Activated CD4-positive, alpha-beta memory T cell treated with anti-CD3 and anti-CD28 coated beads, Interleukin-2, amount 10 ng/mL, durations not matched to agents 7 days and 5 days (primary cell): ENCODE measurements at regions not wholly inside any gene's neighbourhood (a gene's known extent, or its start where the extent isn't known, plus 50 kb on each side); places are given as distances from the start of the nearest gene placed in this dataset.

ENCODE experiments used
- CTCF ChIA-PET: fragments of 350-600 bp; sonication (Branson Sonifier 250); formaldehyde crosslinking; loops from one replicate; lab custom pipeline; 2021; ENCODE audit warnings: antibody characterized with exemption, inconsistent platforms; lab: Charles Lee
- POLR2A ChIA-PET: fragments of 350-600 bp; sonication (Branson Sonifier 250); formaldehyde crosslinking; loops from one replicate; lab custom pipeline; 2021; ENCODE audit warnings: antibody characterized with exemption; lab: Charles Lee
- DNase-seq: peaks from one replicate; pipeline ENCODE4 v3.0.0-alpha.2; 2020
- H3K27ac Mint-ChIP-seq: one replicate; pipeline ENCODE4 v1.8.0; 2021; ENCODE audit warnings: mild to moderate bottlenecking, mixed read lengths
- H3K27me3 Mint-ChIP-seq: one replicate; pipeline ENCODE4 v1.8.0; 2021; ENCODE audit warnings: mixed read lengths
- H3K36me3 Mint-ChIP-seq: one replicate; pipeline ENCODE4 v1.8.0; 2021; ENCODE audit warnings: low read depth, mixed read lengths
- H3K4me1 Mint-ChIP-seq: one replicate; pipeline ENCODE4 v1.8.0; 2021; ENCODE audit warnings: mixed read lengths
- H3K4me3 Mint-ChIP-seq: one replicate; pipeline ENCODE4 v1.8.0; 2021; ENCODE audit warnings: mild to moderate bottlenecking, mixed read lengths
- H3K9me3 Mint-ChIP-seq: one replicate; pipeline ENCODE4 v1.8.0; 2021; ENCODE audit warnings: mixed read lengths

- Mint-ChIP-seq H3K27me3 (no peaks in the 10 kb centered on the region), H3K36me3 (no peaks in the 10 kb centered on the region), H3K9me3 (no peaks in the 10 kb centered on the region), H3K4me1 (peaks cover 9% of the 10 kb centered on the region), H3K4me3 (no peak overlapping the region), H3K27ac (no peak overlapping the region)
- CTCF ChIA-PET = no interaction called here
- POLR2A ChIA-PET = no interaction called here
- DNase-seq = no peak
Observed at GRCh38 chrX:38878641-38879340, 77.5 kb downstream of the MID1IP1 start.

DNA sequence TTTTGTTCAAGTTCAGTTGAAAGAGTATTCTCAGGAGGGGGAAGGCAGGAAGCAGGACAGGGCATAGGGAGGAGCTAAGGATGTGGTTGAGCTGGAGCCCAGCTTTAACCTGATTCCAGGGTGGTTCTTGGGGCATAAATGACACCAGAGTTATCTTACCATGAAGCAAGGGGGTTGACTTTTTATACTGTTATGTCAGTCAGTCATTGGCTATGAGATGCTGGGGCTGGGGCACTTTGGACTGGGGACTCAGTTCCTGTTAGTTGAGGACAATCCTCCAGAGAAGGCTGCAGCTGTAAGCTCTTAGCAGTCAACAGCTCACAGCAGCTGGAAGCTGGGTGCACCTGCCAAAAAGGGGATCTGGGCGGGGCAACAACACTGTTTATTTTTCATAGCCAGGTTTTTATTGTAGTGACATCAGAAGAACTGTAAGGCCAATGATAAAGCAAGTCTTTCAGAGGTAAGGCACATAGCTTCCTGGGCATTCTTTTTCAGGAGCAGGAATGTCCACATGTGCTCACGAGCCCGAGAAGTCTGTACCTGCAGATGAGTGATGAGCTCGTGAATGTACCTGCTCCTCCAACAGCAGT is 78.5 kb downstream of the MID1IP1 start:
- no peaks in the 10 kb centered on the region for H3K36me3 Mint-ChIP-seq
- no peak overlapping the region for H3K4me3 Mint-ChIP-seq
- CTCF ChIA-PET = no interaction called here

GRCh38 chrX:38880296-38880854 is 79.1 kb downstream of the MID1IP1 start:
- no peak for DNase-seq
- Mint-ChIP-seq H3K4me3 (no peak overlapping the region), H3K27me3 (no peaks in the 10 kb centered on the region), H3K27ac (no peak overlapping the region), H3K9me3 (no peaks in the 10 kb centered on the region), H3K4me1 (peaks cover 9% of the 10 kb centered on the region), H3K36me3 (no peaks in the 10 kb centered on the region)
- POLR2A ChIA-PET = no interaction called here
- CTCF ChIA-PET = no interaction called here

More for the DNA sequence above, 78.5 kb downstream of the MID1IP1 start:
- Mint-ChIP-seq H3K4me1 (peaks cover 9% of the 10 kb centered on the region), H3K27ac (no peak overlapping the region), H3K27me3 (no peaks in the 10 kb centered on the region), H3K9me3 (no peaks in the 10 kb centered on the region)
- POLR2A ChIA-PET = no interaction called here
- no peak for DNase-seq

DNA sequence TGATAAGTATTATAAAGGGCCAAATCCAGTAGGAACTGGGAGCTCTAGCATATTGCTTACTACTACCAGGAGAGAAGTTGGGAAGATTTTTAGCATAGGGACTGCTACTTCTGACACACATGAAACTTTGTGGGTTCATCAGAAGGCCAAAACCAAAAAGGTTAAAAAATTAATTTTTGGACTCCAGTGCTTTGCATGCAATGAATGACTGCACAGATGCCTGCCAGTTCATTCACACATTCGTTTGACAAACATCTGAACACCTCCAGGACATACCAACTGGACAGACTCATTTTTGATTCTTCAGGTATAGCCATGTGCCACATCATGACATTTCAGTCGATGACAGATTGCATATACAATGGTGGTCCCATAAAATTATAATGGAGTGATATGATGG is 79.8 kb downstream of the MID1IP1 start:
- Mint-ChIP-seq H3K9me3 (no peaks in the 10 kb centered on the region), H3K27me3 (no peaks in the 10 kb centered on the region), H3K36me3 (no peaks in the 10 kb centered on the region), H3K27ac (no peak overlapping the region), H3K4me3 (no peak overlapping the region), H3K4me1 (peaks cover 9% of the 10 kb centered on the region)
- no peak for DNase-seq
- CTCF ChIA-PET = no interaction called here
- POLR2A ChIA-PET = no interaction called here

- Mint-ChIP-seq H3K4me1 (peaks cover 9% of the 10 kb centered on the region), H3K27ac (no peak overlapping the region), H3K27me3 (no peaks in the 10 kb centered on the region), H3K9me3 (no peaks in the 10 kb centered on the region), H3K36me3 (no peaks in the 10 kb centered on the region), H3K4me3 (no peak overlapping the region)
- ChIA-PET POLR2A (no interaction called here), CTCF (no interaction called here)
- no peak for DNase-seq
Observed at GRCh38 chrX:38881727-38882126, 80.5 kb downstream of the MID1IP1 start.

GRCh38 chrX:38882894-38883626 is 81.8 kb downstream of the MID1IP1 start:
- no peaks in the 10 kb centered on the region for H3K27me3 Mint-ChIP-seq
- no peak overlapping the region for H3K27ac Mint-ChIP-seq
- CTCF ChIA-PET = no interaction called here
- peaks cover 9% of the 10 kb centered on the region for H3K4me1 Mint-ChIP-seq
- no peaks in the 10 kb centered on the region for H3K9me3 Mint-ChIP-seq
- DNase-seq = no peak
- POLR2A ChIA-PET = no interaction called here
- no peak overlapping the region for H3K4me3 Mint-ChIP-seq
- H3K36me3 Mint-ChIP-seq = no peaks in the 10 kb centered on the region

GRCh38 chrX:38886112-38886511 is 84.9 kb downstream of the MID1IP1 start:
- no peak overlapping the region for H3K4me3 Mint-ChIP-seq
- no peak for DNase-seq
- ChIA-PET POLR2A (no interaction called here), CTCF (no interaction called here)
- no peak overlapping the region for H3K27ac Mint-ChIP-seq
- H3K27me3 Mint-ChIP-seq = no peaks in the 10 kb centered on the region
- H3K36me3 Mint-ChIP-seq = no peaks in the 10 kb centered on the region
- H3K4me1 Mint-ChIP-seq = no peaks in the 10 kb centered on the region
- H3K9me3 Mint-ChIP-seq = no peaks in the 10 kb centered on the region

GRCh38 chrX:38887222-38887621 is 86.0 kb downstream of the MID1IP1 start:
- no peak overlapping the region for H3K27ac Mint-ChIP-seq
- CTCF ChIA-PET = no interaction called here
- POLR2A ChIA-PET = no interaction called here

GRCh38 chrX:38890326-38890725 is 89.1 kb downstream of the MID1IP1 start:
- no peak for DNase-seq
- ChIA-PET CTCF (no interaction called here), POLR2A (no interaction called here)
- H3K9me3 Mint-ChIP-seq = no peaks in the 10 kb centered on the region
- H3K27ac Mint-ChIP-seq = no peak overlapping the region
- no peak overlapping the region for H3K4me3 Mint-ChIP-seq
- H3K36me3 Mint-ChIP-seq = no peaks in the 10 kb centered on the region
- no peaks in the 10 kb centered on the region for H3K27me3 Mint-ChIP-seq
- peaks cover 9% of the 10 kb centered on the region for H3K4me1 Mint-ChIP-seq

More at GRCh38 chrX:38887222-38887621, 86.0 kb downstream of the MID1IP1 start:
- no peak for DNase-seq
- Mint-ChIP-seq H3K27me3 (no peaks in the 10 kb centered on the region), H3K9me3 (no peaks in the 10 kb centered on the region), H3K4me1 (peaks cover 8% of the 10 kb centered on the region), H3K36me3 (no peaks in the 10 kb centered on the region), H3K4me3 (no peak overlapping the region)

- ChIA-PET CTCF (no interaction called here), POLR2A (no interaction called here)
- Mint-ChIP-seq H3K9me3 (no peaks in the 10 kb centered on the region), H3K27ac (no peak overlapping the region), H3K27me3 (no peaks in the 10 kb centered on the region), H3K36me3 (no peaks in the 10 kb centered on the region), H3K4me3 (no peak overlapping the region), H3K4me1 (peaks cover 9% of the 10 kb centered on the region)
- DNase-seq = no peak
Observed at GRCh38 chrX:38890963-38891362, 89.7 kb downstream of the MID1IP1 start.

DNA sequence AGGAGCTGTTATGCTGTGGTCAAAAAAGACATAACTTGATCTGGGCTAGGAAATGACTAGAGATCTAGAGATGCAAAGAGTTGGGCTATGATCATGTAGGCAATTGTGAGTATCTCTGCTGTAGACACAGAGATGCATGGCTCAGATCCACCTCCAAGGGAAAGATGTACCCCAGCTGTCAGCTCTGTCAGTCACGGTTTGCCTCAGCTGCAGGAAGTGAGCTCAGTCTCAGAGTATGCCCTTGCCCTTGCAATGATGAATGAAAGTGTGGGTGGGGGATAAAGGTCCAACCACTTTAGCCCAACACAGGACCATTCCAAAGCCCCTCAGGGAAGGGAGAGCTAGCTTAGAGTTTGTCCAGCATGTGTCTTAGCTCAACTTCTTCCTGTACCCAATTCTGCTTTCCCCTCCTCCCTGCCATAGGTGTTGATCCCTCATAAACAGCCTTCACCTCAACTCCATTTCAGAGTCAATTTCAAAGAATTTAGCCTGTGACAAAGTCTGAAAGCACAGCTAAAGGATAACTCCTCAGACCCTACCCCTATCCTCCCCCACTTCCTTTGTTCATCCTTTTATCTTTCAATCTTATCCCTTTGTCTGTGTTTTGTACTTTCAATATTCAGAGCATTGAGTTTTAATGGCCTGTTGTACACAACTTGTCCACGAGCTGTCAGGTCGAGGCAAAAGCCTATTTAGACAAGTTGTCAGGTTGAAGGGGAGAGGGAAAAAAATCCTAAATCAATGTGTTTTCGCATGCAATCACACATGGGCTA is 90.6 kb downstream of the MID1IP1 start:
- peak; percentile 19 for DNase-seq
- no peak overlapping the region for H3K27ac Mint-ChIP-seq
- ChIA-PET CTCF (no interaction called here), POLR2A (no interaction called here)
- H3K9me3 Mint-ChIP-seq = no peaks in the 10 kb centered on the region
- H3K4me3 Mint-ChIP-seq = no peak overlapping the region
- H3K27me3 Mint-ChIP-seq = no peaks in the 10 kb centered on the region
- no peaks in the 10 kb centered on the region for H3K36me3 Mint-ChIP-seq
- peaks cover 9% of the 10 kb centered on the region for H3K4me1 Mint-ChIP-seq

- H3K27ac Mint-ChIP-seq = no peak overlapping the region
- no peaks in the 10 kb centered on the region for H3K27me3 Mint-ChIP-seq
- H3K36me3 Mint-ChIP-seq = no peaks in the 10 kb centered on the region
- ChIA-PET CTCF (no interaction called here), POLR2A (no interaction called here)
- H3K4me3 Mint-ChIP-seq = no peak overlapping the region
- no peak for DNase-seq
- H3K9me3 Mint-ChIP-seq = no peaks in the 10 kb centered on the region
- peaks cover 9% of the 10 kb centered on the region for H3K4me1 Mint-ChIP-seq
Observed at GRCh38 chrX:38893441-38893840, 92.2 kb downstream of the MID1IP1 start.

- POLR2A ChIA-PET = no interaction called here
- Mint-ChIP-seq H3K4me1 (peaks cover 9% of the 10 kb centered on the region), H3K9me3 (no peaks in the 10 kb centered on the region), H3K36me3 (no peaks in the 10 kb centered on the region), H3K4me3 (no peak overlapping the region), H3K27ac (no peak overlapping the region), H3K27me3 (no peaks in the 10 kb centered on the region)
- CTCF ChIA-PET = no interaction called here
- no peak for DNase-seq
Observed at GRCh38 chrX:38895775-38896174, 94.5 kb downstream of the MID1IP1 start.
